Upper lobe of right lung (tissue), 1 donor: ENCODE measurements at regions not wholly inside any gene's neighbourhood (a gene's known extent, or its start where the extent isn't known, plus 50 kb on each side); places are given as distances from the start of the nearest gene placed in this dataset.

Experiments
- ATAC-seq: fragments of 200-7000 bp; cut with Tn5 transposase; one replicate; pipeline ENCODE4 v1.9.1; 2020; ENCODE audit warnings: mild to moderate bottlenecking, moderate library complexity
- DNase-seq: peaks from one replicate; pipeline ENCODE4 v3.0.0-alpha.2; 2020
- H3K27ac ChIP-seq: fragments of 200-600 bp; one replicate; pipeline ENCODE4 v1.8.0; 2022
- H3K27me3 ChIP-seq: fragments of 200-600 bp; one replicate; pipeline ENCODE4 v1.8.0; 2022; ENCODE audit warnings: mild to moderate bottlenecking
- H3K36me3 ChIP-seq: fragments of 200-600 bp; one replicate; pipeline ENCODE4 v1.8.0; 2022
- H3K4me1 ChIP-seq: fragments of 200-600 bp; one replicate; pipeline ENCODE4 v1.8.0; 2022
- H3K4me3 ChIP-seq: fragments of 200-600 bp; one replicate; pipeline ENCODE4 v1.8.0; 2022; ENCODE audit warnings: mild to moderate bottlenecking
- H3K9me3 ChIP-seq: fragments of 200-600 bp; one replicate; pipeline ENCODE4 v1.8.0; 2022
- CTCF ChIP-seq: fragments of 200-600 bp; IDR thresholded peaks from one replicate; pipeline ENCODE4 v1.8.0; 2022; ENCODE audit warnings: antibody characterized with exemption
- intact Hi-C: fragments of 100-400 bp; cut with DNase I; formaldehyde crosslinking; loops from one replicate; pipeline ENCODE4 v1.11.0; 2022
- donor health status: DM: no; HTN: yes; CAD: no; lungs with severe emphysema.

- peak overlapping the region; percentile 98 for H3K27ac ChIP-seq
- no peaks in the 10 kb centered on the region for H3K27me3 ChIP-seq
- H3K4me3 ChIP-seq, result peak overlapping the region; percentile 72
- TF ChIP-seq CTCF, result no peak
- H3K36me3 ChIP-seq, result no peaks in the 10 kb centered on the region
- no peaks in the 10 kb centered on the region for H3K9me3 ChIP-seq
- peaks cover 55% of the 10 kb centered on the region for H3K4me1 ChIP-seq
- DNase-seq (no peak), ATAC-seq (no peak)
- intact Hi-C loops, result no loop called here
Observed at GRCh38 chr14:73788317-73788598, 63.4 kb upstream of the PTGR2 start.

GRCh38 chr14:73787486-73788316, 63.9 kb upstream of the PTGR2 start:
- no peak for ATAC-seq

GRCh38 chr14:73786636-73787485, 64.8 kb upstream of the PTGR2 start:
- intact Hi-C loops, result no loop called here
- H3K36me3 ChIP-seq, result no peaks in the 10 kb centered on the region
- no peaks in the 10 kb centered on the region for H3K9me3 ChIP-seq
- no peaks in the 10 kb centered on the region for H3K27me3 ChIP-seq
- H3K4me1 ChIP-seq, result peaks cover 65% of the 10 kb centered on the region
- TF ChIP-seq CTCF, result no peak
- peak overlapping the region; percentile 98 for H3K27ac ChIP-seq
- DNase-seq (peak; percentile 88), ATAC-seq (peak; percentile 74)
- H3K4me3 ChIP-seq, result peak overlapping the region; percentile 72

More at GRCh38 chr14:73787486-73788316, 63.9 kb upstream of the PTGR2 start:
- Histone ChIP-seq H3K27me3 (no peaks in the 10 kb centered on the region), H3K36me3 (no peaks in the 10 kb centered on the region), H3K27ac (peak overlapping the region; percentile 98), H3K4me3 (peak overlapping the region; percentile 72), H3K9me3 (no peaks in the 10 kb centered on the region), H3K4me1 (peaks cover 61% of the 10 kb centered on the region)
- intact Hi-C loops, result no loop called here
- DNase-seq, result no peak
- TF ChIP-seq CTCF, result no peak

GRCh38 chr14:73785834-73786635, 65.6 kb upstream of the PTGR2 start:
- H3K4me3 ChIP-seq, result peak overlapping the region; percentile 72
- peak overlapping the region; percentile 98 for H3K27ac ChIP-seq
- peaks cover 64% of the 10 kb centered on the region for H3K4me1 ChIP-seq
- H3K36me3 ChIP-seq, result no peaks in the 10 kb centered on the region
- ATAC-seq (peak; percentile 82), DNase-seq (peak; percentile 88)
- intact Hi-C loops, result no loop called here
- H3K27me3 ChIP-seq, result no peaks in the 10 kb centered on the region
- TF ChIP-seq CTCF, result peak; percentile 34
- H3K9me3 ChIP-seq, result no peaks in the 10 kb centered on the region

- no peak for TF ChIP-seq CTCF
- Histone ChIP-seq H3K9me3 (no peaks in the 10 kb centered on the region), H3K4me3 (peak overlapping the region; percentile 72), H3K36me3 (no peaks in the 10 kb centered on the region), H3K4me1 (peaks cover 59% of the 10 kb centered on the region), H3K27ac (peak overlapping the region; percentile 98), H3K27me3 (no peaks in the 10 kb centered on the region)
- intact Hi-C loops, result no loop called here
- DNase-seq (no peak), ATAC-seq (peak; percentile 20)
Observed at GRCh38 chr14:73785336-73785833, 66.2 kb upstream of the PTGR2 start.
